Stimulated activated CD4-positive, alpha-beta T cell treated with anti-CD3 and anti-CD28 coated beads, TNF-alpha, amount 100 ng/mL, for 4 hours (primary cell): ENCODE measurements at regions not wholly inside any gene's neighbourhood (a gene's known extent, or its start where the extent isn't known, plus 50 kb on each side); places are given as distances from the start of the nearest gene placed in this dataset.

Experiments
- DNase-seq, 3 experiments: peaks; one replicate each; pipeline ENCODE4 v3.0.0-alpha.2; 2020; ENCODE audit warnings: low read depth in 3 of 3

GRCh38 chr16:80041410-80041809 lies 440.9 kb upstream of the MAF start:
- DNase-seq, result no peak

- no peak for DNase-seq
Measured at GRCh38 chr16:80040814-80041213, 440.3 kb upstream of the MAF start.

GRCh38 chr16:80040413-80040812 lies 439.9 kb upstream of the MAF start:
- DNase-seq, result no peak

- no peak for DNase-seq
Measured at GRCh38 chr16:80039777-80040176, 439.2 kb upstream of the MAF start.

- no peak for DNase-seq
Measured at GRCh38 chr16:80038566-80038965, 438.0 kb upstream of the MAF start.

- no peak for DNase-seq
Measured at GRCh38 chr16:80034948-80035663, 434.6 kb upstream of the MAF start.

- no peak for DNase-seq
Measured at GRCh38 chr16:80034469-80034826, 433.9 kb upstream of the MAF start.

GRCh38 chr16:80033783-80034468 lies 433.4 kb upstream of the MAF start:
- no peak for DNase-seq

- no peak for DNase-seq
Measured at GRCh38 chr16:80029761-80030481, 429.4 kb upstream of the MAF start.

GRCh38 chr16:80029381-80029630 lies 428.8 kb upstream of the MAF start:
- no peak for DNase-seq

- no peak for DNase-seq
Measured at GRCh38 chr16:80028581-80029380, 428.2 kb upstream of the MAF start.

- peak; percentile 2 to 46 (median 26) for DNase-seq
Measured at GRCh38 chr16:80027007-80027965, 426.7 kb upstream of the MAF start.

- DNase-seq, result no peak
Measured at GRCh38 chr16:80025236-80025635, 424.7 kb upstream of the MAF start.

GRCh38 chr16:80024443-80024842 lies 423.9 kb upstream of the MAF start:
- DNase-seq, result no peak

GRCh38 chr16:80023865-80024264 lies 423.3 kb upstream of the MAF start:
- no peak for DNase-seq

GRCh38 chr16:80019395-80019794 lies 418.9 kb upstream of the MAF start:
- no peak for DNase-seq

GRCh38 chr16:80018466-80018865 lies 417.9 kb upstream of the MAF start:
- DNase-seq, result no peak

GRCh38 chr16:80016731-80017326 lies 416.3 kb upstream of the MAF start:
- no peak for DNase-seq

GRCh38 chr16:80015566-80015965 lies 415.0 kb upstream of the MAF start:
- no peak for DNase-seq

GRCh38 chr16:80014241-80014939 lies 413.9 kb upstream of the MAF start:
- no peak for DNase-seq
